ENCODE measurements at regions not wholly inside any gene's neighbourhood (a gene's known extent, or its start where the extent isn't known, plus 50 kb on each side); places are given as distances from the start of the nearest gene placed in this dataset.

DNA sequence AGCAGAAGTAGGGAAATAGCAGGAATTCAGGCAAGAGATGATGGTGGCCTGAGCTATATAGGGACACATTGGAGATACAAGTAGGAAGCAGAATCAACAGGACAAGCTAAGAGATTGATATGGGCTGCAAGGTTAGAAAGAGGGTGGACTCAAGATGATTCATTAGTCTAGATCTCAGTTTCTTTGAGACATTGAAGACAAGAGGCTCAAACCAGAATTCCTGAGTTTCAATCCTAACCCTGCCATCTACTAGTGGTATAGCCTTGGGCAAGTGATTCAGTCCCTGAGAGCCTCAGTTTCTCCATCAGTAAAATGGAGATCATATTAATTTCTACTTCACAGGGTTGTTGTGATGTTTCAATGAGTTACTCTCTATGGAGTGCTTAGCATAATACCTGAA is 53.1 kb upstream of the NAV2 start:
- TF ChIP-seq CTCF (IDR thresholded peaks at IDR 0.05) (no peak), POLR2A (IDR thresholded peaks at IDR 0.05) (no peak)

Data from esophagus squamous epithelium (tissue), 4 donors.